HepG2 (cell line): ENCODE measurements at regions not wholly inside any gene's neighbourhood (a gene's known extent, or its start where the extent isn't known, plus 50 kb on each side); places are given as distances from the start of the nearest gene placed in this dataset.

ENCODE experiments used
- ATAC-seq: fragments of 200-7000 bp; cut with Tn5 transposase; 3 replicates; pipeline ENCODE4 v1.9.1; 2020; ENCODE audit warnings: mild to moderate bottlenecking, moderate library complexity
- BruUV-seq: library from RNA; stranded (reverse); fragments of 400-500 nt; replicated peaks from 2 replicates; lab custom pipeline; 2021; lab: Mats Ljungman, UMichigan
- CTCF ChIA-PET: fragments of 300-600 bp; formaldehyde crosslinking; extraction: SDS; loops from one replicate; lab custom pipeline; 2021; ENCODE audit warnings: low total read pairs, inconsistent platforms, low intra/inter-chr PET ratio; lab: Yijun Ruan, JAX
- POLR2A ChIA-PET: fragments of 350-600 bp; sonication (Branson Sonifier 250); formaldehyde crosslinking; loops from one replicate; lab custom pipeline; 2020; ENCODE audit warnings: antibody characterized with exemption, inconsistent platforms; lab: Yijun Ruan, JAX
- DNase-seq: peaks from one replicate; pipeline ENCODE4 v3.0.0-alpha.2; 2015; ENCODE audit warnings: low spot score
- FAIRE-seq: peaks from 3 replicates; lab custom pipeline; 2011; peaks lifted over from hg19 to GRCh38; lab: Jason Lieb, UNC
- H2AFZ ChIP-seq: one replicate; pipeline ENCODE4 v1.6.1; 2011; ENCODE audit warnings: low read length, inconsistent platforms
- H3K27ac ChIP-seq: fragments of 300-600 bp; 3 replicates; pipeline ENCODE4 v1.8.0; 2011; ENCODE audit warnings: mixed run types, mild to moderate bottlenecking, mixed read lengths, low read length, inconsistent platforms; ENCODE audit not compliant: insufficient read depth; ENCODE audit errors: extremely low read length
- H3K27me3 ChIP-seq, 2 experiments: fragments of 200-600 bp in 1 of 2; 2 replicates in 1 of 2; 3 replicates in 1 of 2; pipeline versions ENCODE4 v1.6.0 to v1.8.0; 2011; ENCODE audit warnings: low read length in 2 of 2, mild to moderate bottlenecking in 2 of 2, moderate library complexity in 2 of 2, inconsistent platforms in 1 of 2; ENCODE audit not compliant: insufficient read depth in 2 of 2, control insufficient read depth in 1 of 2
- H3K36me3 ChIP-seq, 2 experiments: fragments of 200-600 bp in 1 of 2; replicated peaks in 1 of 2; 2 replicates in 1 of 2; 3 replicates in 1 of 2; pipeline versions ENCODE4 v1.5.1 to v1.8.0; 2011; ENCODE audit warnings: low read length in 2 of 2, inconsistent platforms in 1 of 2; ENCODE audit not compliant: insufficient read depth in 2 of 2, control insufficient read depth in 1 of 2
- H3K4me1 ChIP-seq: 2 replicates; pipeline ENCODE4 v1.5.1; 2012; ENCODE audit warnings: low read length, inconsistent platforms; ENCODE audit not compliant: insufficient read depth
- H3K4me2 ChIP-seq: 2 replicates; pipeline ENCODE4 v1.6.0; 2011; ENCODE audit warnings: low read depth, low read length, inconsistent platforms
- H3K4me3 ChIP-seq, 3 experiments: fragments of 200-600 bp in 1 of 3; sonication (generic), shearing (Covaris generic) in 1 of 3; replicated peaks in 1 of 3; 2 replicates each; pipeline ENCODE4 v1.5.1; 2011 to 2016; ENCODE audit warnings: low read length in 3 of 3, inconsistent platforms in 2 of 3, low read depth in 2 of 3, mild to moderate bottlenecking in 2 of 3, control low read depth in 1 of 3, mixed read lengths in 1 of 3; ENCODE audit not compliant: insufficient read depth in 1 of 3
- H3K79me2 ChIP-seq: one replicate; pipeline ENCODE4 v1.6.1; 2011; ENCODE audit warnings: low read length, inconsistent platforms; ENCODE audit not compliant: insufficient read depth
- H3K9ac ChIP-seq: 2 replicates; pipeline ENCODE4 v1.6.0; 2011; ENCODE audit warnings: mild to moderate bottlenecking, low read depth, low read length, inconsistent platforms; ENCODE audit not compliant: insufficient read depth
- H3K9me3 ChIP-seq: 2 replicates; pipeline ENCODE4 v1.5.1; 2012; ENCODE audit warnings: mild to moderate bottlenecking, low read length
- H4K20me1 ChIP-seq: 2 replicates; pipeline ENCODE4 v1.6.0; 2011; ENCODE audit warnings: inconsistent platforms, mild to moderate bottlenecking, low read length, moderate library complexity; ENCODE audit not compliant: insufficient read depth
- BCL3 ChIP-seq: sonication (generic); formaldehyde crosslinking; IDR thresholded peaks from 2 replicates; pipeline ENCODE4 v1.5.1; 2020; ENCODE audit warnings: mild to moderate bottlenecking, missing genetic modification reagents, moderate library complexity
- GPN1 ChIP-seq: sonication (generic); formaldehyde crosslinking; IDR thresholded peaks from 2 replicates; pipeline ENCODE4 v1.5.1; 2020; ENCODE audit warnings: missing genetic modification reagents, borderline replicate concordance
- PRDM4 ChIP-seq: sonication (generic); formaldehyde crosslinking; IDR thresholded peaks from 2 replicates; pipeline ENCODE4 v1.9.0; 2021; ENCODE audit warnings: missing genetic modification reagents, borderline replicate concordance
- RARG ChIP-seq: sonication (generic); formaldehyde crosslinking; IDR thresholded peaks from 2 replicates; pipeline ENCODE4 v1.4.0; 2020; ENCODE audit warnings: low read depth, mild to moderate bottlenecking, missing genetic modification reagents
- RXRA ChIP-seq: sonication (generic); formaldehyde crosslinking; IDR thresholded peaks from 2 replicates; pipeline ENCODE4 v1.5.1; 2020; ENCODE audit warnings: missing genetic modification reagents
- SNRNP70 ChIP-seq: fragments of 200-400 bp; formaldehyde crosslinking; IDR thresholded peaks from 2 replicates; pipeline ENCODE4 v1.6.1; 2017; ENCODE audit warnings: mild to moderate bottlenecking, low read depth, low read length, moderate library complexity
- TEAD3 ChIP-seq: optimal IDR thresholded peaks from 2 replicates; pipeline ENCODE3; 2016; ENCODE audit warnings: borderline replicate concordance
- U2AF1 ChIP-seq: fragments of 200-400 bp; formaldehyde crosslinking; optimal IDR thresholded peaks from 2 replicates; pipeline ENCODE3; 2017; ENCODE audit warnings: mild to moderate bottlenecking, low read depth, low read length
- YEATS4 ChIP-seq: sonication (generic); formaldehyde crosslinking; IDR thresholded peaks from 2 replicates; pipeline ENCODE4 v1.4.0; 2020; ENCODE audit warnings: missing genetic modification reagents, borderline replicate concordance
- ZNF441 ChIP-seq: sonication (generic); formaldehyde crosslinking; IDR thresholded peaks from 2 replicates; pipeline ENCODE4 v1.7.0; 2021; ENCODE audit warnings: missing genetic modification reagents, borderline replicate concordance
- ZNF503 ChIP-seq: sonication (generic); formaldehyde crosslinking; IDR thresholded peaks from 2 replicates; pipeline ENCODE4 v1.4.0; 2020; ENCODE audit warnings: missing genetic modification reagents
- ZNF567 ChIP-seq: sonication (generic); formaldehyde crosslinking; IDR thresholded peaks from 2 replicates; pipeline ENCODE4 v1.8.1; 2023; ENCODE audit warnings: mild to moderate bottlenecking, missing genetic modification reagents, borderline replicate concordance
- ZNF614 ChIP-seq: IDR thresholded peaks from 2 replicates; pipeline ENCODE4 v1.6.1; 2018; ENCODE audit warnings: missing biosample characterization, missing genetic modification reagents, inconsistent platforms, borderline replicate concordance
- WGBS: methylation state at CpG from one replicate; pipeline ENCODE4 v1.1.6; 2017; ENCODE audit warnings: low lambda C conversion rate; 5-methylcytosine and 5-hydroxymethylcytosine counted together
- in situ Hi-C: cut with HindIII; loops from 2 replicates; pipeline ENCODE4 v1.10.0; 2017; ENCODE audit warnings: low pct_unique_long_range_greater_than_20kb; ENCODE audit not compliant: extremely low pct_ligation_motif_present
- intact Hi-C: fragments of 100-400 bp; cut with micrococcal nuclease; formaldehyde crosslinking; loops from one replicate; pipeline ENCODE4 v1.10.0; 2022; ENCODE audit not compliant: unreplicated experiment

- no peak overlapping the region for H3K4me3 ChIP-seq
- CTCF ChIA-PET, result no interaction called here
- H3K9me3 ChIP-seq, result no peaks in the 10 kb centered on the region
- in situ Hi-C loops, result no loop called here
- H3K9ac ChIP-seq, result no peak overlapping the region
- BruUV-seq, result no TSS peak
- H3K4me2 ChIP-seq, result no peak overlapping the region
- intact Hi-C loops, result no loop called here
- H2AFZ ChIP-seq, result no peak overlapping the region
- POLR2A ChIA-PET, result no interaction called here
- FAIRE-seq (no peak), DNase-seq (no peak), ATAC-seq (no peak)
- 37% methylated on average over 2 of the region's 2 CpGs for WGBS
- H3K27me3 ChIP-seq, result no peaks in the 10 kb centered on the region
- no peak for TF ChIP-seq ZNF441
- no peaks in the 10 kb centered on the region for H4K20me1 ChIP-seq
- no peaks in the 10 kb centered on the region for H3K4me1 ChIP-seq
- no peaks in the 10 kb centered on the region for H3K79me2 ChIP-seq
- no peaks in the 10 kb centered on the region for H3K36me3 ChIP-seq
- H3K27ac ChIP-seq, result no peak overlapping the region
These were observed 1158.5 kb downstream of the JRKL start for GRCh38 chr11:97548280-97548679.

DNA sequence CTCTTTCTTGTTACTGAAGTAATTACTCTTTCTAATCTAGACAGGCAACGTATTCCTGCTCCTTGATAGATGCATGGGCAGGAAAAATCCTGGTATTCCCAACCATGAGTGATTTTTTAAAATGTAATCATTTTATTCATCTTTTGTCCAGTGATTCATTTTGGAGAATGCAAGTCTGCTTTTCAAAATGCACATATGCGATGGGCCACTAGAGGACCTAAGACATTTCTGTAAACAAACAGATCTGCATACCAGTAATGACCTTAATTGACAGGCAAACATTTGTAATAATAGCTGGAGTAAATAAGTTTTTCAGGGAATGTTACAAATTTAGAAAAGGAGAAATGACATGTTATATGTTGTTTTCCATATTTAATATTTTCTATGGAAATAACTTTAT lies 1167.6 kb downstream of the JRKL start:
- Histone ChIP-seq H3K79me2 (no peaks in the 10 kb centered on the region), H4K20me1 (no peaks in the 10 kb centered on the region), H3K4me1 (no peaks in the 10 kb centered on the region), H3K36me3 (no peaks in the 10 kb centered on the region), H3K9me3 (no peaks in the 10 kb centered on the region), H3K4me3 (no peak overlapping the region), H3K9ac (no peak overlapping the region), H3K27ac (no peak overlapping the region), H2AFZ (no peak overlapping the region), H3K4me2 (no peak overlapping the region), H3K27me3 (no peaks in the 10 kb centered on the region)
- ChIA-PET POLR2A (no interaction called here), CTCF (no interaction called here)
- WGBS, result 0% methylated on average over 2 of the region's 2 CpGs
- in situ Hi-C loops, result no loop called here
- DNase-seq (no peak), FAIRE-seq (no peak), ATAC-seq (no peak)
- intact Hi-C loops, result no loop called here
- no TSS peak for BruUV-seq
- TF ChIP-seq RXRA (CRISPR knock-in tag) (no peak), ZNF614 (CRISPR knock-in tag) (no peak), RARG (no peak), ZNF503 (no peak), SNRNP70 (no peak), GPN1 (CRISPR knock-in tag) (no peak), BCL3 (no peak), U2AF1 (no peak), TEAD3 (CRISPR knock-in tag) (no peak), YEATS4 (CRISPR knock-in tag) (no peak), ZNF567 (no peak), PRDM4 (CRISPR knock-in tag) (no peak)
